GM06990 (cell line): ENCODE measurements at regions not wholly inside any gene's neighbourhood (a gene's known extent, or its start where the extent isn't known, plus 50 kb on each side); places are given as distances from the start of the nearest gene placed in this dataset.
"Not testable (repeated sequence)": the region's sequence is repeated elsewhere in the genome, so short reads cannot be mapped to it uniquely, and the experiment has no call there.

Source experiments
- DNase-seq: peaks from one replicate; pipeline ENCODE4 v3.0.0-alpha.2; 2011; ENCODE audit not compliant: insufficient read length; ENCODE audit errors: extremely low read depth
- H3K27me3 ChIP-seq: replicated peaks from 2 replicates; pipeline ENCODE4 v1.6.0; 2011; ENCODE audit warnings: low read length; ENCODE audit not compliant: control insufficient read depth, insufficient read depth
- H3K36me3 ChIP-seq: 2 replicates; pipeline ENCODE4 v1.5.1; 2011; ENCODE audit warnings: low read length; ENCODE audit not compliant: control insufficient read depth, insufficient read depth
- H3K4me3 ChIP-seq: replicated peaks from 2 replicates; pipeline ENCODE4 v1.5.1; 2011; ENCODE audit warnings: low read depth, mild to moderate bottlenecking, control low read depth, low read length
- CTCF ChIP-seq: IDR thresholded peaks from 2 replicates; pipeline ENCODE4 v1.5.1; 2011; ENCODE audit warnings: low read length, control low read depth, mild to moderate bottlenecking, inconsistent platforms; ENCODE audit not compliant: insufficient read depth, poor library complexity, severe bottlenecking

- no peak for TF ChIP-seq CTCF
- no peaks in the 10 kb centered on the region for H3K27me3 ChIP-seq
- DNase-seq = no peak
These were observed 577.5 kb upstream of the CBLB start for GRCh38 chr3:106446271-106446670.

GRCh38 chr3:106447723-106448301 is 579.0 kb upstream of the CBLB start:
- TF ChIP-seq CTCF = no peak
- no peaks in the 10 kb centered on the region for H3K36me3 ChIP-seq
- no peak overlapping the region for H3K4me3 ChIP-seq
- H3K27me3 ChIP-seq = no peaks in the 10 kb centered on the region
- DNase-seq = no peak

More at GRCh38 chr3:106446271-106446670, 577.5 kb upstream of the CBLB start:
- Histone ChIP-seq H3K4me3 (no peak overlapping the region), H3K36me3 (no peaks in the 10 kb centered on the region)

GRCh38 chr3:106448372-106448966 is 579.7 kb upstream of the CBLB start:
- not testable (repeated sequence) for H3K36me3 ChIP-seq, H3K4me3 ChIP-seq, H3K27me3 ChIP-seq, DNase-seq

GRCh38 chr3:106452096-106452495 is 583.3 kb upstream of the CBLB start:
- H3K4me3 ChIP-seq = no peak overlapping the region
- no peak for TF ChIP-seq CTCF
- no peak for DNase-seq
- no peaks in the 10 kb centered on the region for H3K27me3 ChIP-seq
- H3K36me3 ChIP-seq = no peaks in the 10 kb centered on the region

- DNase-seq = no peak
- no peaks in the 10 kb centered on the region for H3K36me3 ChIP-seq
- H3K4me3 ChIP-seq = no peak overlapping the region
- H3K27me3 ChIP-seq = no peaks in the 10 kb centered on the region
- no peak for TF ChIP-seq CTCF
These were observed 585.7 kb upstream of the CBLB start for GRCh38 chr3:106454497-106454896.

- DNase-seq = peak; percentile 45
- TF ChIP-seq CTCF = no peak
- H3K36me3 ChIP-seq = no peaks in the 10 kb centered on the region
These were observed 588.7 kb upstream of the CBLB start for GRCh38 chr3:106457281-106458180.

More at GRCh38 chr3:106457281-106458180, 588.7 kb upstream of the CBLB start:
- Histone ChIP-seq H3K27me3 (no peaks in the 10 kb centered on the region), H3K4me3 (no peak overlapping the region)
